ENCODE measurements at regions not wholly inside any gene's neighbourhood (a gene's known extent, or its start where the extent isn't known, plus 50 kb on each side); places are given as distances from the start of the nearest gene placed in this dataset.

DNA sequence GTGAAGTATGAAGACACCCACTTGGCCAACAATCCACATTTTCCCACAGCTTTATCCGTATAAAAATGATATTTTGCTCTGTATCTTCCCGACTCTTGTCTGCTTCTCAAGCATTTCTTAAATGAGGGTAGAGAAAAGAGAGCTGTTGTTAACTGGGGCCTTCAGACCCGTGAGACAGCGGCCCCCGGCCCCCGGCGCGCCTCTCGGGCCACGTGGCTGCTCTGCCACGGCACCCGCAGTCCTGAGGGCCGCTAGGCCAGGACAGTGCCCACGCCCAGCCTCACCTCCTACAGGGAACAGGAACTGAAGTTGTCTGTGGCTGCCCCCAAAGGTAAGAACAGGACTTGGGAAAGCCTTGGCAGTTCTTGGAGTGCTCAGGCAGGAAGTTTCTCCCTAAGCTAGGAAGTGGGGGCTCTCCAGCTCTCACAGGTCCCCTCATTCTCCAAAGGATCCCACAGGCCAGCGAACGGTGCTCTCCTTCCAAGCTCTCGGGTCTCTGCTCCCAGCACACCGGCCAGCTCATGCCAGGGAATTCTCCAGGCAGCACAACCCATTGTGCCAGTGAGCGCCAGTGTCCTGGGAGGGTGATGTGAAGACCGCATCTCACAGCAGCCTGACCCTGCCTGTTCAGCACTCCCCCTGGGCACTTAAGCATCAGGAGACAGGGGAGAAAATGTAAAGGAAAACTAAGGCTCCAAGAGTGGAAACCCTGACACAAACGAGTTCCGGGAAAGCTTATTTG, 230.3 kb upstream of the PFKP start:
- ChIA-PET CTCF (no interaction called here), POLR2A (no interaction called here)
- DNase-seq, result no peak
- peaks cover 17% of the 10 kb centered on the region for H3K27me3 Mint-ChIP-seq
- H3K36me3 Mint-ChIP-seq (ENCODE audit: low read depth), result no peaks in the 10 kb centered on the region
- intact Hi-C loops (cut with DNase I, micrococcal nuclease), result loop anchor here in 1 of 2 experiments (5.0 kb wide), 1 partner anchor 205 kb away; no protein-coding TSS in a partner anchor
- no peaks in the 10 kb centered on the region for H3K4me1 Mint-ChIP-seq
- no peak overlapping the region for H3K4me3 Mint-ChIP-seq
- no peak overlapping the region for H3K27ac Mint-ChIP-seq
- no peaks in the 10 kb centered on the region for H3K9me3 Mint-ChIP-seq (ENCODE audit: low read depth)
- ATAC-seq, result no peak

DNA sequence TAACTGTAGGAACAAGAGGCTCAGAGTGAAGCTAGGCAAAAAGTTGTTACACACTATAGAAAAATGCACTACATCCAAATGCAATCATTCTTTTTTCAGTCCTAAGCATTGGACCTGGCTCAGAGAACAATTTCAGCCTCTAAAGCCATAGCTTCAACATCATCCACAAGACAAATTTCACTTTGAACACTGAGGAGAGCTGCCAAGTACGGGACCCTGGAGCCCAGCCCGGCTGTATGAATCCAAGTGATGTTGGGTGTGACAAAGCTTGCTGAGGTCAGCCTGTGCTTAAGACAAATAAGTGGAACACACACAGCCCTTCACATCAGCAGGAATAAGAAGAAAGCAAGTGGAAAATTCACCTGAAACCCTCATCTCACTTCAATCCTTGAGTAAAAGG, 233.1 kb upstream of the PFKP start:
- ChIA-PET POLR2A (no interaction called here), CTCF (no interaction called here)
- no peak overlapping the region for H3K4me3 Mint-ChIP-seq
- H3K27ac Mint-ChIP-seq, result no peak overlapping the region
- no peak for ATAC-seq
- no peak for DNase-seq
- intact Hi-C loops (cut with DNase I, micrococcal nuclease), result no loop called here
- no peaks in the 10 kb centered on the region for H3K36me3 Mint-ChIP-seq (ENCODE audit: low read depth)
- H3K27me3 Mint-ChIP-seq, result peaks cover 12% of the 10 kb centered on the region
- H3K4me1 Mint-ChIP-seq, result no peaks in the 10 kb centered on the region
- H3K9me3 Mint-ChIP-seq (ENCODE audit: low read depth), result no peaks in the 10 kb centered on the region

DNA sequence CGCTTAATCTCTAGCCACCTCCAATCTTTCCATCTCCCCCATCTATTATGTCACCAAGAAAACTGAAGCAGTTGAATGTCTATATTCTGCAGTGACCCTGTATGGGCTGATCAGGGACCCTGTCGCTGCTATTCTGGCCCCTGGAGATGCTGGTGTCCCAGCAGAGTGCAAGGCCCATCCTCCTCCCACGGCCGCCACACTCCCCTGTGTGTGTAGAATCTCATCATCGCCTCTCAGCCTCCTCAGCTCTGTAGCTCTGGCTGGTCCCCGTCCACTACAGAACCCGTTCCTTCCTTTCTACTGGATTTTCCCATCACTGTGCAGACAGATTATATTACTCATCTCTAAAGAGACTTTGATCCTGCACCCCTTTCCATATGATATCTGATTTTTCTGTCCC, 235.8 kb upstream of the PFKP start:
- ATAC-seq, result no peak
- H3K4me1 Mint-ChIP-seq, result no peaks in the 10 kb centered on the region
- CTCF ChIA-PET, result no interaction called here
- H3K36me3 Mint-ChIP-seq (ENCODE audit: low read depth), result no peaks in the 10 kb centered on the region
- POLR2A ChIA-PET, result no interaction called here
- H3K27me3 Mint-ChIP-seq, result peaks cover 7% of the 10 kb centered on the region
- intact Hi-C loops (cut with DNase I, micrococcal nuclease), result no loop called here
- no peak overlapping the region for H3K4me3 Mint-ChIP-seq
- H3K27ac Mint-ChIP-seq, result no peak overlapping the region
- DNase-seq, result no peak
- no peaks in the 10 kb centered on the region for H3K9me3 Mint-ChIP-seq (ENCODE audit: low read depth)

DNA sequence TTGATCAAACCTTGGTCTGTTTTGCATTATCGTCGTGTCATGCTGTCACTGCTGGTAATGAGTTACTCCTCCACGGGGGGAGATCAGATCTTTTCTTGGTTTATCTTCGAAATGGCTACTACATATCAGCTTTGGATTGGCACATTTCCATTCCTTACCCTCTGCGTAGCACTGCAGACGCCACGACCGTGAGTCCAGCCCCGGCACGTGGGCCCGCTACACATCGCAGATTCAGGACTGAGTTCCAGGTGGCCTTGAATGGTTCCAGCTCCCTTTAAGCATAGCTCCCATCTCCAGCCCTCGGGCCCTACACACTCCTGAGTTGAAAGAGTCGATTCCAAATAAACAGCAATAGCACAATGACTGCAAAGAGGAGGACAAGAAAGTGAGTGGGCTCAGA, 238.6 kb upstream of the PFKP start:
- Mint-ChIP-seq H3K9me3 (ENCODE audit: low read depth) (no peaks in the 10 kb centered on the region), H3K36me3 (ENCODE audit: low read depth) (no peaks in the 10 kb centered on the region), H3K4me1 (no peaks in the 10 kb centered on the region), H3K27me3 (peaks cover 10% of the 10 kb centered on the region), H3K27ac (no peak overlapping the region), H3K4me3 (no peak overlapping the region)
- no peak for DNase-seq
- ATAC-seq, result no peak
- POLR2A ChIA-PET, result no interaction called here
- intact Hi-C loops (cut with DNase I, micrococcal nuclease), result no loop called here
- CTCF ChIA-PET, result no interaction called here

DNA sequence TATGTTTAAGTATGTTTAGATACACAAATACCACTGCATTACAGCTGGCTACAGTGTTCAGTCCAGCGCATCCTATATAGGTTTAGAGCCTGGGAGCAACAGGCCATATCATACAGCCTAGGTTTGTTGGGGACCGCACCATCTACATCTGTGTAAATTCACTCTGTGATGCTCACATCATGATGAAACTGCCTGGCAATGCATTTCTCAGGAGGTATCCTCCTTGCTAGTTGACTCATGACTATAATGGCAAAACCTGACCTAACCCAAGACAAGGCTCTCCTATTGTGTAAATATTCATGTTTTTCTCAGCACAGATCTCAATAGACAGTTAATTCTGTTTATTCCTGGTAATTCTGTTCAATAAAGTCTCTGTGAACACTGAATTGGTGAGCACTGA, 240.7 kb upstream of the PFKP start:
- Mint-ChIP-seq H3K36me3 (ENCODE audit: low read depth) (no peaks in the 10 kb centered on the region), H3K27ac (no peak overlapping the region), H3K9me3 (ENCODE audit: low read depth) (no peaks in the 10 kb centered on the region), H3K4me1 (no peaks in the 10 kb centered on the region), H3K27me3 (peaks cover 8% of the 10 kb centered on the region), H3K4me3 (no peak overlapping the region)
- DNase-seq (no peak), ATAC-seq (no peak)
- POLR2A ChIA-PET, result no interaction called here
- intact Hi-C loops (cut with DNase I, micrococcal nuclease), result no loop called here
- CTCF ChIA-PET, result interaction anchor here (0.7 kb wide), 1 partner anchor 145 kb away, joined by 4 read pairs; no protein-coding TSS in a partner anchor

DNA sequence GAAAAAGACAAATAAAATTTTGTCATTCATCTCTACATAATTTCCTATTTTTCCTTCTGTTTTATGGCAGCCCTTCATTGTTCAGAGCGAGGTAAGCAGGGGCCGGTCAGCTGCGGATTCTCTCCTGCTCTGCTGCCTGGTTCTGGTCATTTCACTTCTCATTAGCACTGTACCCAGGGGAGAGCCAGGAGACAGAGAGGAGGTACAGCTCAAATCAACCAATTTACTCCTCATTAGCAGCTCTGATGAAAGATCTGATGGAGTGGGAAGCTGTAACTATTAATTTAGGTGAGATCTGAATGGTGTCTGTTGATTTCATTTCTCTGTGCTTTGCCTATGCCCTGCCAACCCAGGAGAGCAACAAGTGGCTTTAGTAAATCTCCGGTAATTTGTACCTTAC, 241.5 kb upstream of the PFKP start:
- H3K27ac Mint-ChIP-seq, result no peak overlapping the region
- no peaks in the 10 kb centered on the region for H3K9me3 Mint-ChIP-seq (ENCODE audit: low read depth)
- H3K36me3 Mint-ChIP-seq (ENCODE audit: low read depth), result no peaks in the 10 kb centered on the region
- POLR2A ChIA-PET, result no interaction called here
- DNase-seq (no peak), ATAC-seq (no peak)
- no peaks in the 10 kb centered on the region for H3K4me1 Mint-ChIP-seq
- CTCF ChIA-PET, result interaction anchor here (0.5 to 0.7 kb wide), 2 partner anchors 32 to 146 kb away, joined by 3 to 4 read pairs; no protein-coding TSS in a partner anchor
- no peak overlapping the region for H3K4me3 Mint-ChIP-seq
- intact Hi-C loops (cut with DNase I, micrococcal nuclease), result no loop called here
- H3K27me3 Mint-ChIP-seq, result peaks cover 6% of the 10 kb centered on the region

DNA sequence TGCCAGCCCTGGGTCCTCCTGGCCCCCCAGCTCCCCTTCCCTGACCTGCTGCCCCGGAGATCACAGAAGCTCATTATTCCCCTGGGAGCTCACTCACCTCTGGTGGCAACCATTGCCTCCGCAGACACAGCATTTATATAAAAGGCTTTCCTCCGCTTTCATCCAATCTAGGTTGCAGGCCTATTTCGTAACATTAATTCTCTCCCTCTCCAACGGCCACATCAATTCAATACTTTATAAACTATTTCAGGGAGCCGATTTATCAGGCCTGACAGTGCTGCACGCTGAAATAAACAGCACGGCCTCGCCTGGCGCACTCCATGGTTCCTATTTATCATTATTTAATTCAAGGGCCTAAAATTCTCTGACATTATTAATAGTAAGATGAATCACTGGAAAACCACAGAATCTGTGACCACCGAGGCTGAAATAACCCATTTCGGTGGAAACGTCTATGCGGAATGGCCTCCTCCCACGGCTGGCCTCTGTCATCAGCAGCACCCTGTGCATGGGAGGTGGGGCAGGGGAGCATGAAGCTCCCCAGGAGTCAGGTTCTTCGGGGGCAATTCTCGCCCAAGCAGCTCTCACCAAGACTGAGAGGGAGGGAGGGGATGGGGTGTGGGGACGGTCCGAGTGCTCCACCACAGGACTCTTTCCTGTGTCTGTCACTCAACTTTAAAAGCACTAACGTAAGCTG, 249.3 kb upstream of the PFKP start:
- Mint-ChIP-seq H3K36me3 (ENCODE audit: low read depth) (no peaks in the 10 kb centered on the region), H3K9me3 (ENCODE audit: low read depth) (no peaks in the 10 kb centered on the region), H3K27me3 (peaks cover 7% of the 10 kb centered on the region), H3K4me3 (no peak overlapping the region), H3K27ac (no peak overlapping the region), H3K4me1 (no peaks in the 10 kb centered on the region)
- POLR2A ChIA-PET, result no interaction called here
- CTCF ChIA-PET, result no interaction called here
- intact Hi-C loops (cut with DNase I, micrococcal nuclease), result no loop called here
- DNase-seq (no peak), ATAC-seq (no peak)

DNA sequence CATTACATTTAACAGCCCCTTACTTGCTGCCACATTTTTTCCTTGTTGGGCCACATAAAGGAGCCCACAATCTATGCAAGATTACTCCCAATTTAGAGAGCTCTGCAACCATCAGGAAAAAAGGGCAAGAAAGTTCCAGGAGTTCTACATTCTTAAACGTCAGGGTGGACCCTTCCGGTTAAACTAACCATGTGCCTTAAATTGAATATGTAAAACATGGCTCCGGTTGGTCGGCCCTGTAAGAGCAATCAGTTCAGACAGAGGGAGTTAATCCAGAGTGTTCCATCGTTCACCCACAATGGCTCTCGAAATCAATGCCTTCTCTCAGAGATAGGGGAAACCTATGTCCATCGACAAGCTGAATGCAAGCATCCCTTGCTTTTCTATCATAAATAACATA, 253.7 kb upstream of the PFKP start:
- Mint-ChIP-seq H3K4me1 (no peaks in the 10 kb centered on the region), H3K9me3 (ENCODE audit: low read depth) (peaks cover 2% of the 10 kb centered on the region), H3K27ac (no peak overlapping the region), H3K27me3 (peaks cover 5% of the 10 kb centered on the region), H3K4me3 (no peak overlapping the region), H3K36me3 (ENCODE audit: low read depth) (no peaks in the 10 kb centered on the region)
- intact Hi-C loops (cut with DNase I, micrococcal nuclease), result no loop called here
- POLR2A ChIA-PET, result interaction anchor here (0.6 kb wide), 1 partner anchor 244 kb away, joined by 3 read pairs; no protein-coding TSS in a partner anchor
- no peak for DNase-seq
- no peak for ATAC-seq
- CTCF ChIA-PET, result interaction anchor here (0.7 kb wide), 1 partner anchor 115 kb away, joined by 3 read pairs; no protein-coding TSS in a partner anchor

DNA sequence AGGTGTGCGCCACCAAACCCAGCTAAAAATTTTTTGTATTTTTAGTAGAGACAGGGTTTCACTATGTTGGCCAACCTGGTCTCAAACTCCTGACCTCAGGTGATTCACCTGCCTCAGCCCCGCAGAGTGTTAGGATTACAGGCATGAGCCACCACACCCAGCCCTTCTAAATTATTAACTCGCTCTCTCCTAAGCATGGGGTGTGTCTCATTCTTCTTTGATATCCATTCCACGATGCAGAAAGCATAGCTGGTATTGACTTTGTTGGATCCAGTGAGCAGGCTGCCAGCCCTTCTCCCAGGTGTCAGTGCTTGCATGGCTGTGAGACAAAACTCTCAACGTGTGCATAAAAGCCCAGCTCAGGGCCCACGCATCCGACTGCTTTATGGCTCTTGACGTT, 254.1 kb upstream of the PFKP start:
- ATAC-seq, result no peak
- intact Hi-C loops (cut with DNase I, micrococcal nuclease), result no loop called here
- peaks cover 2% of the 10 kb centered on the region for H3K9me3 Mint-ChIP-seq (ENCODE audit: low read depth)

DNA sequence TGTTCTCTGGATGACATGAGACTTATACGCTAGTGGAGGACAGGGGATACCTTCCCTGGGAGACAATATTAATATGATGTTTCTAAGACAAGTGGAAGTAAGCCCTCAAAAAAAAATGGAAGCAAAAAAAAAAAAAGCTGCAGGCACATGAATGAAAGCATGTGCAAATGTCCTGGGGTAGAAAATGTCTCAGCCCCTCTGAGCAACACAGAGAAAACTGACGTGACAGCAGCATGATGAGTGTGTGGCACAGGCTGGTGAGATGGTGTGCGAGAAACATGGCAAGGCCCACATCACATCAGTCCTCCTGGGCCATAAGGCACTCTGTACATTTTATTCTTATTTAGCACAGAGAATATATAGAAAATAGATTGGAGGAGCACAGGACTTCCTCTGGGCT, 254.7 kb upstream of the PFKP start:
- Mint-ChIP-seq H3K4me3 (no peak overlapping the region), H3K36me3 (ENCODE audit: low read depth) (no peaks in the 10 kb centered on the region), H3K4me1 (no peaks in the 10 kb centered on the region), H3K27ac (no peak overlapping the region), H3K27me3 (peaks cover 5% of the 10 kb centered on the region), H3K9me3 (ENCODE audit: low read depth) (peaks cover 3% of the 10 kb centered on the region)
- ChIA-PET CTCF (no interaction called here), POLR2A (no interaction called here)
- ATAC-seq, result no peak
- no peak for DNase-seq
- intact Hi-C loops (cut with DNase I, micrococcal nuclease), result no loop called here

More for the DNA sequence above, 254.1 kb upstream of the PFKP start:
- ChIA-PET POLR2A (interaction anchor here (0.6 kb wide), 1 partner anchor 244 kb away, joined by 3 read pairs; no protein-coding TSS in a partner anchor), CTCF (no interaction called here)
- no peak overlapping the region for H3K27ac Mint-ChIP-seq
- H3K4me3 Mint-ChIP-seq, result no peak overlapping the region
- no peaks in the 10 kb centered on the region for H3K36me3 Mint-ChIP-seq (ENCODE audit: low read depth)
- no peak for DNase-seq
- no peaks in the 10 kb centered on the region for H3K4me1 Mint-ChIP-seq
- peaks cover 5% of the 10 kb centered on the region for H3K27me3 Mint-ChIP-seq

DNA sequence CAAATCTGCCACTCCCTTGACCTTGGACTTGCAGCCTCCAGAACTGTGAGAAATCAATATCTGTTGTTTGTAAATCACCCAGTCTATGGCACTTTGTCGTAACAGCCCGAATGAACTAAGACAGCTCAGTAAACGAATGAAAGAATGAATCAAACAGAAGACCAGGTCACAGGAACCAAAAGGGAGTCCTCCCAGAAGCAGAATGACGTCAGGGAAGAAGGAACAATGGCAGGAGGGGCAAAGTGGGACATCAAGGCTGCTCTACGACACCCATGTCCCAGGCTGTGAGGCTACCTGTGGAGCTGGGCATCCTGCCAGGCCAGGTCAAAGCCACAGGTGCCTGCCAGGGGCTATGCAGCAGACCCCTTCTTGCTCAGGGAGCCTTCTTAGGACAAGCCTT, 267.2 kb upstream of the PFKP start:
- Mint-ChIP-seq H3K4me3 (no peak overlapping the region), H3K36me3 (ENCODE audit: low read depth) (no peaks in the 10 kb centered on the region), H3K27ac (no peak overlapping the region), H3K27me3 (peaks cover 18% of the 10 kb centered on the region), H3K9me3 (ENCODE audit: low read depth) (no peaks in the 10 kb centered on the region), H3K4me1 (no peaks in the 10 kb centered on the region)
- DNase-seq (no peak), ATAC-seq (no peak)
- CTCF ChIA-PET, result no interaction called here
- intact Hi-C loops (cut with DNase I, micrococcal nuclease), result no loop called here
- POLR2A ChIA-PET, result no interaction called here

DNA sequence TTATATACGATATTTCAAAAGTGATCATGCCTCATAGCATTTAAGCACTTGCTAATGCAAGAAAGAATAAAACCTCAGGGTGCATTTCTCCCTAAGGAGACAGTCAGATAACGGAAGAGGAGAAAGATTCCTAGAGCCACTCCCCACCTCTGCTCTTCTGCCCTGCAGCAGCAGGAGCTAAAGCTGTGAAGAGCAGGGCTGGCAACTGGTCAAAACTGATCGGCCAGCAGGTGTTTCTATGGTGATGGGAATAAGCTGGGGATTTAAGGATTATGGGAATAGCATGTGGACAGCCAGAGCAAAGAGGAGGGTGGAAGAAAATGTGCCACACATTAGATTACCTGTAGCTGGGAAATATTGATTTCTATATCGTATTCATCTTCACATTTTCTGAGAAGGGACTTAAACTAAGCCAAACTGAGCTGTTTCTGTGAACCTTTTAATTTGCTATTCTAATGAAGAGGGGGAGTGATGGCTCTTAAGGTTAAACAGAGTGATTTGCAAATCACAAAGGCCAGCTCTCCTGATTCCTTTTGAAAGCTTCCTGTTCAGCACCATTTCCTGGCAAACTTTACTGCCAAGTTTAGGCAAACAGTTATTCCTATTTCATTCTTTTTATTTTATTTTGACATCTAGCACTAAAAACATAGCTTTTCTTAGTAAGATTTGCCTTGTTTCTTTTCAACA, 268.9 kb upstream of the PFKP start:
- POLR2A ChIA-PET, result no interaction called here
- Mint-ChIP-seq H3K4me1 (no peaks in the 10 kb centered on the region), H3K27ac (no peak overlapping the region), H3K9me3 (ENCODE audit: low read depth) (peaks cover 2% of the 10 kb centered on the region), H3K27me3 (peaks cover 17% of the 10 kb centered on the region), H3K36me3 (ENCODE audit: low read depth) (no peaks in the 10 kb centered on the region), H3K4me3 (no peak overlapping the region)
- CTCF ChIA-PET, result interaction anchor here (0.6 kb wide), 1 partner anchor 46 kb away, joined by 3 read pairs; no protein-coding TSS in a partner anchor
- DNase-seq (no peak), ATAC-seq (no peak)
- intact Hi-C loops (cut with DNase I, micrococcal nuclease), result no loop called here
